ENCODE measurements at regions not wholly inside any gene's neighbourhood (a gene's known extent, or its start where the extent isn't known, plus 50 kb on each side); places are given as distances from the start of the nearest gene placed in this dataset.

DNA sequence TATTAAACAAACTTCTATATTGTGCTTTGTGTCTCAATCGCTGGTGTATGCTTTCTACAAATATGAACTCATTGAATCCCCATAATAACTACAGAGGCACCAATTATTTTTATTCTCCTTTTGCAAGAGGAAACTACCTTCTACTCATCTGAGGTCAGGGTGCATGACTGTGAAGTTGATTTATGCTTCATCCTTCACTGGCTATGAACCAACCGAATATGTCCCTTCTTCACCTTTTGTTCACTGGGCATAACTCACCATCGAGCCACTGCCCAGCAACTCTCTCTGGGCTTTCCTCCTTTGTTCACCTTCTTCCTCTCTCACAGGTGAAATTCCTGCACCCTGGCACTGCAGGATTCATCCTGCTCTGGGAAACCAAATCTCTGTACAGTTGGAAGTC lies 61.3 kb upstream of the PFKP start:
- TF ChIP-seq, protein P1, sequence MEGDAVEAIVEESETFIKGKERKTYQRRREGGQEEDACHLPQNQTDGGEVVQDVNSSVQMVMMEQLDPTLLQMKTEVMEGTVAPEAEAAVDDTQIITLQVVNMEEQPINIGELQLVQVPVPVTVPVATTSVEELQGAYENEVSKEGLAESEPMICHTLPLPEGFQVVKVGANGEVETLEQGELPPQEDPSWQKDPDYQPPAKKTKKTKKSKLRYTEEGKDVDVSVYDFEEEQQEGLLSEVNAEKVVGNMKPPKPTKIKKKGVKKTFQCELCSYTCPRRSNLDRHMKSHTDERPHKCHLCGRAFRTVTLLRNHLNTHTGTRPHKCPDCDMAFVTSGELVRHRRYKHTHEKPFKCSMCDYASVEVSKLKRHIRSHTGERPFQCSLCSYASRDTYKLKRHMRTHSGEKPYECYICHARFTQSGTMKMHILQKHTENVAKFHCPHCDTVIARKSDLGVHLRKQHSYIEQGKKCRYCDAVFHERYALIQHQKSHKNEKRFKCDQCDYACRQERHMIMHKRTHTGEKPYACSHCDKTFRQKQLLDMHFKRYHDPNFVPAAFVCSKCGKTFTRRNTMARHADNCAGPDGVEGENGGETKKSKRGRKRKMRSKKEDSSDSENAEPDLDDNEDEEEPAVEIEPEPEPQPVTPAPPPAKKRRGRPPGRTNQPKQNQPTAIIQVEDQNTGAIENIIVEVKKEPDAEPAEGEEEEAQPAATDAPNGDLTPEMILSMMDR (IDR thresholded peaks at IDR 0.05), result no peak
- no peak for TF ChIP-seq POLR2AphosphoS5 (IDR thresholded peaks at IDR 0.05)
